GM12878 (cell line): ENCODE measurements at regions not wholly inside any gene's neighbourhood (a gene's known extent, or its start where the extent isn't known, plus 50 kb on each side); places are given as distances from the start of the nearest gene placed in this dataset.

Source experiments
- ATAC-seq: fragments of 200-7000 bp; cut with Tn5 transposase; 3 replicates; pipeline ENCODE4 v1.9.1; 2020; ENCODE audit warnings: mild to moderate bottlenecking, moderate library complexity
- BruUV-seq: library from RNA; stranded (reverse); fragments of 400-500 nt; replicated peaks from 2 replicates; lab custom pipeline; 2021; lab: Mats Ljungman, UMichigan
- CTCF ChIA-PET: fragments of 300-600 bp; sonication (Branson Sonifier 250); formaldehyde crosslinking; extraction: SDS; loops from one replicate; lab custom pipeline; 2021; ENCODE audit warnings: inconsistent platforms; lab: Yijun Ruan, JAX
- POLR2A ChIA-PET: fragments of 350-600 bp; formaldehyde crosslinking; extraction: SDS; loops from one replicate; lab custom pipeline; 2021; ENCODE audit warnings: inconsistent platforms; lab: Charles Lee
- RAD21 ChIA-PET: fragments of 300-600 bp; sonication (Branson Sonifier 250); formaldehyde crosslinking; loops from one replicate; lab custom pipeline; 2023; ENCODE audit warnings: antibody characterized with exemption; ENCODE audit not compliant: unreplicated experiment; lab: Charles Lee
- SMC1A ChIA-PET: fragments of 300-600 bp; sonication (Branson Sonifier 250); formaldehyde crosslinking; loops from one replicate; lab custom pipeline; 2023; ENCODE audit not compliant: unreplicated experiment, uncharacterized antibody; lab: Charles Lee
- DNase-seq: peaks from one replicate; pipeline ENCODE4 v3.0.0-alpha.2; 2011; ENCODE audit warnings: low read depth, low spot score
- FAIRE-seq: peaks from 3 replicates; lab custom pipeline; 2011; peaks lifted over from hg19 to GRCh38; lab: Jason Lieb, UNC
- H2AFZ ChIP-seq: 2 replicates; pipeline ENCODE4 v1.6.0; 2011; ENCODE audit warnings: low read depth, low read length, control low read depth; ENCODE audit not compliant: control insufficient read depth
- H3K27ac ChIP-seq: 2 replicates; pipeline ENCODE4 v1.5.1; 2011; ENCODE audit warnings: control low read depth; ENCODE audit not compliant: control insufficient read depth, insufficient read depth
- H3K27me3 ChIP-seq, 2 experiments: replicated peaks in 1 of 2; 2 replicates each; pipeline versions ENCODE4 v1.6.0 to v1.6.1; 2011; ENCODE audit warnings: low read length in 1 of 2; ENCODE audit not compliant: control insufficient read depth in 2 of 2, insufficient read depth in 2 of 2
- H3K36me3 ChIP-seq, 2 experiments: 2 replicates each; pipeline ENCODE4 v1.5.1; 2011; ENCODE audit warnings: low read length in 1 of 2; ENCODE audit not compliant: control insufficient read depth in 2 of 2, insufficient read depth in 2 of 2
- H3K4me1 ChIP-seq: 2 replicates; pipeline ENCODE4 v1.6.1; 2011; ENCODE audit warnings: mild to moderate bottlenecking, low read length, moderate library complexity, mixed read lengths; ENCODE audit not compliant: control insufficient read depth, insufficient read depth
- H3K4me2 ChIP-seq: 2 replicates; pipeline ENCODE4 v1.6.0; 2011; ENCODE audit warnings: control low read depth; ENCODE audit not compliant: control insufficient read depth, insufficient read depth
- H3K4me3 ChIP-seq: fragments of 200-600 bp; sonication (generic); 2 replicates; pipeline ENCODE4 v1.5.1; 2016
- H3K79me2 ChIP-seq: 2 replicates; pipeline ENCODE4 v1.6.0; 2011; ENCODE audit warnings: low read length; ENCODE audit not compliant: control insufficient read depth, insufficient read depth
- H3K9ac ChIP-seq: 2 replicates; pipeline ENCODE4 v1.8.0; 2011; ENCODE audit warnings: low read length, control low read depth, mixed read lengths; ENCODE audit not compliant: control insufficient read depth, insufficient read depth
- H3K9me3 ChIP-seq: replicated peaks from 3 replicates; pipeline ENCODE4 v1.5.1; 2011; ENCODE audit warnings: mild to moderate bottlenecking, low read length; ENCODE audit not compliant: control insufficient read depth, insufficient read depth
- H4K20me1 ChIP-seq: 2 replicates; pipeline ENCODE4 v1.6.0; 2011; ENCODE audit not compliant: control insufficient read depth, insufficient read depth
- ATF3 ChIP-seq: IDR thresholded peaks from 2 replicates; pipeline ENCODE4 v1.6.1; 2011; ENCODE audit warnings: low read depth, mild to moderate bottlenecking, low read length, moderate library complexity, borderline replicate concordance; ENCODE audit errors: extremely low read depth
- CBFB ChIP-seq: IDR thresholded peaks from 2 replicates; pipeline ENCODE4 v1.6.1; 2016; ENCODE audit warnings: antibody characterized with exemption, low read depth
- FOS ChIP-seq: IDR thresholded peaks from 3 replicates; pipeline ENCODE4 v1.6.1; 2011; ENCODE audit warnings: borderline replicate concordance; ENCODE audit not compliant: insufficient read length; ENCODE audit errors: extremely low read depth
- FOXK2 ChIP-seq: fragments of 450-650 bp; IDR thresholded peaks from 2 replicates; pipeline ENCODE4 v1.6.1; 2017; ENCODE audit warnings: mild to moderate bottlenecking, moderate library complexity
- IRF4 ChIP-seq: IDR thresholded peaks from 2 replicates; pipeline ENCODE4 v1.6.1; 2011; ENCODE audit warnings: low read depth, low read length
- MAX ChIP-seq: IDR thresholded peaks from 2 replicates; pipeline ENCODE4 v1.6.1; 2012; ENCODE audit warnings: low read depth, low read length, improper control_type of control experiment
- MYC ChIP-seq: IDR thresholded peaks from 2 replicates; pipeline ENCODE4 v1.6.1; 2011; ENCODE audit warnings: mild to moderate bottlenecking, low read length, moderate library complexity, inconsistent platforms; ENCODE audit not compliant: insufficient read depth, insufficient replicate concordance, insufficient read length, severe bottlenecking
- PBX3 ChIP-seq: IDR thresholded peaks from 2 replicates; pipeline ENCODE4 v1.6.1; 2011; ENCODE audit warnings: mild to moderate bottlenecking, low read depth, low read length, moderate library complexity; ENCODE audit not compliant: insufficient replicate concordance
- SKIL ChIP-seq: fragments of 450-650 bp; IDR thresholded peaks from 2 replicates; pipeline ENCODE4 v1.6.1; 2017; ENCODE audit warnings: mild to moderate bottlenecking, low read depth, inconsistent platforms; ENCODE audit not compliant: poor library complexity, severe bottlenecking
- SPI1 ChIP-seq: IDR thresholded peaks from 2 replicates; pipeline ENCODE4 v1.6.1; 2011; ENCODE audit warnings: low read depth, mild to moderate bottlenecking, low read length, moderate library complexity, borderline replicate concordance; ENCODE audit not compliant: insufficient read depth
- TCF12 ChIP-seq: IDR thresholded peaks from 2 replicates; pipeline ENCODE4 v1.6.1; 2011; ENCODE audit warnings: low read depth, mild to moderate bottlenecking, low read length
- ZNF217 ChIP-seq: fragments of 450-650 bp; IDR thresholded peaks from 2 replicates; pipeline ENCODE4 v1.6.1; 2017; ENCODE audit warnings: antibody characterized with exemption, mild to moderate bottlenecking
- WGBS: methylation state at CpG from one replicate; pipeline ENCODE4 v1.1.6; 2016; ENCODE audit warnings: low lambda C conversion rate; ENCODE audit not compliant: insufficient replicate concordance, insufficient coverage; ENCODE audit errors: missing lambda C conversion rate; 5-methylcytosine and 5-hydroxymethylcytosine counted together
- in situ Hi-C: fragments of 300-500 bp; cut with MboI; formaldehyde crosslinking; loops from 9 replicates; pipeline ENCODE4 v1.14.3; 2018; ENCODE audit warnings: mixed read lengths
- intact Hi-C: fragments of 100-400 bp; cut with micrococcal nuclease; formaldehyde crosslinking; loops from one replicate; pipeline ENCODE4 v1.14.2; 2022; ENCODE audit not compliant: unreplicated experiment

- Histone ChIP-seq H3K4me2 (no peak overlapping the region), H3K9me3 (no peaks in the 10 kb centered on the region; the same call in 2 of the 3 replicates), H3K27ac (no peak overlapping the region), H2AFZ (no peak overlapping the region), H3K4me1 (no peaks in the 10 kb centered on the region), H3K36me3 (no peaks in the 10 kb centered on the region), H3K79me2 (no peaks in the 10 kb centered on the region), H3K27me3 (no peaks in the 10 kb centered on the region), H3K9ac (no peak overlapping the region), H3K4me3 (no peak overlapping the region), H4K20me1 (no peaks in the 10 kb centered on the region)
- CTCF ChIA-PET = no interaction called here
- no peak for TF ChIP-seq CBFB
- no peak for TF ChIP-seq ATF3
- TF ChIP-seq TCF12 = no peak
- no peak for TF ChIP-seq MYC
- no peak for TF ChIP-seq SPI1
- no peak for TF ChIP-seq ZNF217
- no peak for FAIRE-seq
- 19% methylated on average over 5 of the region's 5 CpGs for WGBS
- RAD21 ChIA-PET = no interaction called here
- no peak for DNase-seq
- POLR2A ChIA-PET = no interaction called here
- BruUV-seq = no TSS peak
- in situ Hi-C loops (no loop called here), intact Hi-C loops (no loop called here)
- SMC1A ChIA-PET = no interaction called here
- ATAC-seq = no peak
Observed at GRCh38 chr4:188396037-188396436, 256.8 kb downstream of the TRIML1 start.

- RAD21 ChIA-PET = no interaction called here
- no peaks in the 10 kb centered on the region for H3K36me3 ChIP-seq
- H3K79me2 ChIP-seq = no peaks in the 10 kb centered on the region
- no peak overlapping the region for H2AFZ ChIP-seq
- H3K4me3 ChIP-seq = no peak overlapping the region
- H3K9ac ChIP-seq = no peak overlapping the region
- no peaks in the 10 kb centered on the region for H3K27me3 ChIP-seq
- FAIRE-seq = no peak
- in situ Hi-C loops = no loop called here
- no peak for ATAC-seq
- no peaks in the 10 kb centered on the region for H3K4me1 ChIP-seq
- no peaks in the 10 kb centered on the region; the same call in 2 of the 3 replicates for H3K9me3 ChIP-seq
- no peak overlapping the region for H3K27ac ChIP-seq
- CTCF ChIA-PET = no interaction called here
- no TSS peak for BruUV-seq
- no peaks in the 10 kb centered on the region for H4K20me1 ChIP-seq
- no peak for DNase-seq
- TF ChIP-seq FOS (no peak), FOXK2 (no peak), TCF12 (no peak), IRF4 (no peak), PBX3 (no peak), SKIL (no peak), MAX (no peak)
- TF ChIP-seq, all 136 proteins: peak for 0
- 23% methylated on average over 6 of the region's 6 CpGs for WGBS
- intact Hi-C loops = no loop called here
- POLR2A ChIA-PET = no interaction called here
- SMC1A ChIA-PET = no interaction called here
- no peak overlapping the region for H3K4me2 ChIP-seq
Observed at GRCh38 chr4:188399834-188400233, 260.6 kb downstream of the TRIML1 start.
